ENCODE measurements at regions not wholly inside any gene's neighbourhood (a gene's known extent, or its start where the extent isn't known, plus 50 kb on each side); places are given as distances from the start of the nearest gene placed in this dataset.
A peak's percentile ranks its signal among the peaks of the same experiment; 100 is the strongest.
"Not testable (repeated sequence)": the region's sequence is repeated elsewhere in the genome, so short reads cannot be mapped to it uniquely, and the experiment has no call there.

DNA sequence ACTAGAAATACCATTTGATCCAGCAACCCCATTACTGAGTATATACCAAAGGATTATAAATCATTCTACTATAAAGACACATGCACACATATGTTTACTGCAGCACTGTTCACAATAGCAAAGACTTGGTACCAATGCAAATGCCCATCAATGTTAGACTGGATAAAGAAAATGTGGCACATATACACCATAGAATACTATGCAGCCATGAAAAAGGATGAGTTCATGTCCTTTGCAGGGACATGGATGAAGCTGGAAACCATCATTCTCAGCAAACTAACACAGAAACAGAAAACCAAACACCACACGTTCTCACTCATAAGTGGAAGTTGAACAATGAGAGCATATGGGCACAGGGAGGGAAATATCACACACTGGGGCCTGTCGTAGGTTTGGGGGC lies 106.0 kb downstream of the SPATA18 start:
- intact Hi-C loops (cut with DNase I; ENCODE audit: low total_unique reads); H3K4me3 ChIP-seq (ENCODE audit: low read depth, poor library complexity, severe bottlenecking); DNase-seq (ENCODE audit: low spot score in 2 of 2): not testable (repeated sequence)
- 79 to 89% methylated on average over 2 of the region's 2 CpGs for WGBS, 2 donors

DNA sequence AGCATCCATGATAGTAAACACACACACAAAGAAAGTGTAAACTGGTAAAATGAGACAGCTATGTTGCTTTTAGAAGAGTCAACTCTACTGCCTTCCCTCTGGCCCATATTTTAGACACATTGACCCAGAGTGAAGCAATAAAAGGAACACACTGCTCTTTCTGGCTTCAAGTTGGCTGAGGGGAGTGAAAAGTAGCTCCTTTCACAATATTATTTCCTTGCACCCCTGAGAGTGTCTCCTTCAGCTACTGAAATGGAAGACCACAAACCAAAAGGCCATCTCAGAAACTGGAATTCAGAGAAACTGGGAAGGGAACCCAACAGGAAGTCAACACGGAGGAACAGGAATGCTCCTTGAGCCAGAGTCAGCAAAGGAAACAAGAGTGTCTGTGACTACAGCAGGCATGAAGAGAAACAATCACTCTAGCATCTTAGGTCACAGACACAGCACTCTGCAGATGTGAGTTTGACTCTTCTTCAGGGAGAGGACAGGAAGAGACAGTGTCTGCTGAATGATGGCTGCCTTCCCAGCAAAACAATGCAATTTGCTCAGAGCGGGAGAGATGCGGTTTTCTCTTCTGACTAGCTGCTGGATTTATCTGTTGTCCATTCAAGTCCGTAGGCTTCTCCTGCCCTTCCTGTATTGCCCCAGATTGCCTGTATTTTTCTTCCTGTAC lies 106.7 kb downstream of the SPATA18 start:
- no peak overlapping the region for H3K4me3 ChIP-seq (ENCODE audit: low read depth, poor library complexity, severe bottlenecking)
- no peak for TF ChIP-seq POLR2A (IDR thresholded peaks at IDR 0.05)
- no peak for TF ChIP-seq CTCF (IDR thresholded peaks at IDR 0.05)
- intact Hi-C loops (cut with DNase I; ENCODE audit: low total_unique reads), result no loop called here
- DNase-seq (ENCODE audit: low spot score in 2 of 2), result no peak
- 39 to 44% methylated on average over 4 of the region's 4 CpGs for WGBS, 2 donors

- WGBS, 2 donors, result 52% methylated on average over 4 of the region's 4 CpGs
- H3K4me3 ChIP-seq (ENCODE audit: low read depth, poor library complexity, severe bottlenecking), result no peak overlapping the region
- TF ChIP-seq POLR2A (IDR thresholded peaks at IDR 0.05) (no peak), CTCF (IDR thresholded peaks at IDR 0.05) (no peak)
- intact Hi-C loops (cut with DNase I; ENCODE audit: low total_unique reads), result no loop called here
- DNase-seq (ENCODE audit: low spot score in 2 of 2), result no peak
Observed at GRCh38 chr4:52160859-52161258, 109.8 kb downstream of the SPATA18 start.

- intact Hi-C loops (cut with DNase I; ENCODE audit: low total_unique reads), result no loop called here
- 46 to 51% methylated on average over 1 of the region's 1 CpG for WGBS, 2 donors
- no peak overlapping the region for H3K4me3 ChIP-seq (ENCODE audit: low read depth, poor library complexity, severe bottlenecking)
- no peak for TF ChIP-seq CTCF (IDR thresholded peaks at IDR 0.05)
- TF ChIP-seq POLR2A (IDR thresholded peaks at IDR 0.05), result no peak
- DNase-seq (ENCODE audit: low spot score in 2 of 2), result no peak
Observed at GRCh38 chr4:52164116-52164515, 113.0 kb downstream of the SPATA18 start.

GRCh38 chr4:52172166-52172565 lies 121.1 kb downstream of the SPATA18 start:
- 89 to 93% methylated on average over 1 of the region's 1 CpG for WGBS, 2 donors
- no peak overlapping the region for H3K4me3 ChIP-seq (ENCODE audit: low read depth, poor library complexity, severe bottlenecking)
- TF ChIP-seq CTCF (IDR thresholded peaks at IDR 0.05) (no peak), POLR2A (IDR thresholded peaks at IDR 0.05) (no peak)
- no peak for DNase-seq (ENCODE audit: low spot score in 2 of 2)
- intact Hi-C loops (cut with DNase I; ENCODE audit: low total_unique reads), result no loop called here

DNA sequence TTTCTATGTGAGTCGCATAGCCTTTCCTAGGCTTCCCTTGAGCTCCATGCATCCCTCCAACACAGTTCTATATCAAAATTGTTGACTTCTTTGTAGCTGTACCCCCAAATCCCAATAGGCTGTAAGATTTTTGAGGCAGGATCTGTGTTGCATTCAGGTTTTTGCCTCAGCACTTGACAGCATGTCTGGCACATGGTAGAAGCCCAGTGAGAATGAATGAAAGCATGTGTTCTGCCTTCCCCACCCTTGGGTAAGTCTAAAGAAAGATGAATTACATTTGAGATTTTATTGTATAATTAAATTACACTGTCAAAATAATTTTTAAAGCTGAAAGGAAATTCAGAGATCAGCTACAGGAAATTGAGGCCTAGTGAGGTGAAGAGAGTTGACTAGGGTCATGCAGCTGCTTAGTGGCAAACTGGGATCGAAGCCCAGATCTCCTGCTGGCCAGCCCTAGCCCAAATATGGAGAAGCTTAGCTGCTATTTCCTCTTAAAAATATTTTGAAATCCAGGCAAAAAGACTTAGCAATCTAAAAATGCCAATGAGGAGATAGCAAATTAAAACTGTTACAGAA lies 122.5 kb downstream of the SPATA18 start:
- H3K4me3 ChIP-seq (ENCODE audit: low read depth, poor library complexity, severe bottlenecking), result no peak overlapping the region
- intact Hi-C loops (cut with DNase I; ENCODE audit: low total_unique reads), result no loop called here
- WGBS, 2 donors, result 61 to 62% methylated on average over 2 of the region's 2 CpGs
- DNase-seq (ENCODE audit: low spot score in 2 of 2), result peak in 1 of 2 donors; percentile 43
- no peak for TF ChIP-seq POLR2A (IDR thresholded peaks at IDR 0.05)
- no peak for TF ChIP-seq CTCF (IDR thresholded peaks at IDR 0.05)
